ENCODE measurements at regions not wholly inside any gene's neighbourhood (a gene's known extent, or its start where the extent isn't known, plus 50 kb on each side); places are given as distances from the start of the nearest gene placed in this dataset.

DNA sequence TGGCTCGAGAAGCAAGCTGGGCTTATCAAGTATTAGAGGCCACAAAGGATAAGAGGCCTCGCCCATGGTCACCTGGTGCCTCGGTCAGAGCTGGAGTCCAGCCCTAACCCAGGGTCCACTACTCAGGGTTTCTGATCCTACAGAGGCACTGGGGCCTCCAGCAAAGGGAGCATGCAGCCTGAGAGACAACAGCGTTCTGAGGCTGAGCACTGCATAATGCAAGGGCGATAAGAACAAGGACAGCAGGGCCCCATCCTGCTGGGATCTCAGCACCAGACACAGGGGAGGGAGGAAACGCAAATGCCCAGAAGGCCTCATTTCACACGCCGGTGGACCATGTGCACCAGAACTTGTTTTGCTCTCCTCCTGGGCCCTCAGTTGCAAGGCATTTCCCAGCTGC lies 63.0 kb downstream of the C5orf15 start:
- no peak for DNase-seq (ENCODE audit: low read depth in 4 of 4, low spot score in 2 of 4)

DNA sequence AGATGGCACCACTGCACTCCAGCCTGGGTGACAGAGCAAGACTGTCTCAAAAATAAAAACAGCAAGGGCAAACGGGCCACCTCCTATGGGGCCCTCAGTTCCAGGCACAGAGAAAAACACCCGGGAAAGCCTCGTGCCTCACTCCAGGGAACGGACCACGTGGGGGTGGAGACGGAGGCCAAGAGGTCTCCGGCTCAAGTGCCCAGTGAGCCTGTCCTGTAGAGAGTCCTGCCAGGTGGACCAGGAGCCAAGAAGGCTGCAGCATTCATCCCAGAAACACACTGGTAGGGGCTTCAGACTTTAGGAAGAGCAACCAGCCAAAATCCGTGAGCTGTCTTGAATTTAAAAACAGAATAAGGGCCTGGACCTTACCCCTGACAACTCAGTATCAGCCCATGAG lies 63.8 kb downstream of the C5orf15 start:
- no peak for DNase-seq (ENCODE audit: low read depth in 4 of 4, low spot score in 2 of 4)

DNA sequence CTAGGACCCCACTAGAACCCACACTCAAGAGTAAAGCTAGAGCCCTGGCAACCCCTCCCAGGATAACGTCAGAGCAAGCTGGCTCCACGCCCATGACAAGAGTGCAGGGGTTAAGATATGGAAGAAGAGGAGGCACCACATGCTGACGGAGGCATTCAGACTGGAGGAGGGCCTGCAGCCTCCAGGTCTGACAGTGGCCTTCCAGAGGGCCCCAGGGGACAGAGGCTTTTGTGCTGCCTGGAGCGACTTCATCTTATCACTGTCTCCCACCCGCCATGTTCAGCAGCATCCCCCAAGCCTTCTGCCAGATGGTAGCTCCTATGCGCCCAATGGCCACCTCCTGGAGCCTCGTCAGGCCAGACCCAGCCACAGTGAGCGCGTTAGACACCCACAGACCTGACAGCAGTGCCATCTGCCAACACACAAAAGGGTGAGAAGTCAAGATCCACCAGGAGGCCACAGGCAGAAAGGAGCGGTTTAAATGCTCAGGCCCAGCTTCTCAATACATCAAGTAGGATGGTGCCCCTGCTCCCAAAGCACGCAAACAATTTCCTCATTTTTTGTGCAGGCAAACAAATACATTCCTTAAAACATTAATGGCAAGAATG lies 65.8 kb downstream of the C5orf15 start:
- DNase-seq (ENCODE audit: low read depth in 4 of 4, low spot score in 2 of 4), result no peak

DNA sequence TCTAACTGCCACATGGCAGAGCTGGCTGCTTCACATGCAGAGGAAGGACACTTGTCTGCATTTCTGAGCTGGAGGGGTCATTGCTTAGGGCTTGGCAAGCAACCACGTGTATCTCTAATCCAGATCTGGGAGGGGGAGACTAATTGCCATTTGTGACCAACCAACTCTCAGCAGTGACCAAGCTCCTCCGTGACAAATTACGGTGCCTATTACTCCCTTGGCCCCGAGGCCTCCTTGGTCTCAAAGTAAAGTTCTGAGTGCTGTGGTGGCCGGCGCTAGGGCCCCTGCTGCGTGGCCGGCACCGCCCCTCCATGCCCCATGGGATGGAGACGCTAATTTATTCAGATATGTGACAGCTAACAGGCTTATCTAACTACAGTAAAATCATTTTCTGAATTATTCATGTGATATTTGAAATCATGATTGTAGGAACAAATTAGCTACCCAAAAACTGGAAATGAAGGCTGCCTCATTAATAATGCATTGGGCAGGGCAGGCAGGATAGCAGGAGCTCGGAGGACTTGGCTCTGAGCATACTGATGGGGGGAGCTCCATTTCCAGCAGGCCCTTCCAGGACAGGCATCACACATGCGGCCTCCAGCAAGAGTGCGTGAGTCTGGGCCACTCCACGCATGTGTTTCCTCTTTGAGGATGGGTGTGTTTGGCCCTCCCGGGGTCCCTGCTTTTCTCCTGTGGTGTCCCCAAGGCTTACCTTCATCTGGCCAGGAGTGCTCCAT lies 67.7 kb downstream of the C5orf15 start:
- DNase-seq (ENCODE audit: low read depth in 4 of 4, low spot score in 2 of 4), result no peak

DNA sequence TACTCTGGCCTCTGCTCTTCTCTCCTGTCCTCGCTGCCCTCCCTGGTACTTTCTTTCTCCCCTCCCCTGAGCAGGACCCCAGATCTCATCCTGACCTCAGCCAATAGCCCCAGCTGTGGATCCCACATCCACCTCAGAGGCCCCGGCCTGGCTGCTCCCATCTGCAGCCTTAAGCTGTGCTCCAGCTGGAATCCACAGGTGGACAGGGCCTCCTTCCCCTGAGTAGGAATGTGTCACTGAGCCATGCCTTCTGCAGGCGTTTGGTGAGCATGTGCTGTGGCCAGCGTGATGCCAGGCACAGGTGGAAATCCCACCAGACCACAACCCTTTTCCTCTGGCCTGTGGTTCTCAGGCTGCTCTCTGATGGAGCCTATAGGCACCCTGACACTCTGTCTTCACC lies 68.9 kb downstream of the C5orf15 start:
- no peak for DNase-seq (ENCODE audit: low read depth in 4 of 4, low spot score in 2 of 4)

DNA sequence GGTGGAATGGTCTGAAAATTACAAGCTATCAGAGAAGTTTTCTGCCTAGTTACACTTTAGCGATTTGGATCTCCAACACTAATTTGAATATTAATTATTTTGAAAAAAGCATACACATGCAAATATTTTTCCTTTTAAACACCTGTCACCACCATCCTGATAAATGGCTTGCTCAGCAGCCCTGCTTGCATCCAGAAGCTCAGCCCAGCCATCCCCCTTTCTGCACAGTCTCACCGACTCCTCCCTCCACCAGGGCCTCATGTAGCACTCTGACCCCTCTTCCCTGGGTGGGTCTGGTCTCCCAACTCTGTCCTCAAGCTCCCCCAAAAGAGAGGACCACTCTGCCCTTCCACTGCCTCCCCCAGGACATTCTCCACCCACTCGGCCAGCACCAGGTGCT lies 70.0 kb downstream of the C5orf15 start:
- DNase-seq (ENCODE audit: low read depth in 4 of 4, low spot score in 2 of 4), result no peak

DNA sequence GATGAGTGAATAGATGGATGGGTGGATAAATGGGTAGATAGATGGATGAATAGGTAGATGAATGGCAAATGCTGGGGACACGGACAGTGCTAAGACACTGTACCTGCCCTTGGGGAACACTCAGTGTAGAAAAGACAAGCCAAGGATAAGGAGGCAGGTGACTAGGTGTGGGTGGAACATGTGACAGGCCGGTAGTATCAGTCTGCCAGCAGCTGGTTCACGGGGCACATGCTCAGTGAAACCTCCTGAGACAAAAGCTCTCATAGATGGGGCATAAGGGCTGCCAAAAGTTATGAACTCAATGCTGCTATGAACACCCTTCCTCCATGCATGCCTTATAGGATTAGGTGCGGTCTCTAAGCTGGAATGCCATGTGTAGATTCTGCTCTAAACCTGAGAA lies 71.0 kb downstream of the C5orf15 start:
- no peak for DNase-seq (ENCODE audit: low read depth in 4 of 4, low spot score in 2 of 4)

DNA sequence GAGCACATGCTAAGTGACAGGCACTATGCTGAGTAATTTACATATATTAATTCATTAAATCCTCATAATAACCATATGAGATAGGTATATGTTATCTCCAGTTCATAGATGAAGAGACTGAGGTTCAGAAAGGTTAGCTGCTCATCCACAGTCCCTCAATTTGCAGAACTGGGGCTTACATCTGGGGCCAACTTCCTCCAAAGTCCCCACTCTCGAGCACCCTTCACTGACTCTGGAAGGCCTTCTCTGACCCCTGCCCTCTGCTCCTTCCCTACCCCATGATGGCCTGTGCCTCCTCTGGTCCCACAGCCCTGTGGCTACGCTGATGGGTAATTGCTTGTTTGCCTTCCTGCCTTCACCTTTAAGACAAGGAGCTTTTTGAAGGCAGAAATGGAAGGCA lies 71.6 kb downstream of the C5orf15 start:
- no peak for DNase-seq (ENCODE audit: low read depth in 4 of 4, low spot score in 2 of 4)

DNA sequence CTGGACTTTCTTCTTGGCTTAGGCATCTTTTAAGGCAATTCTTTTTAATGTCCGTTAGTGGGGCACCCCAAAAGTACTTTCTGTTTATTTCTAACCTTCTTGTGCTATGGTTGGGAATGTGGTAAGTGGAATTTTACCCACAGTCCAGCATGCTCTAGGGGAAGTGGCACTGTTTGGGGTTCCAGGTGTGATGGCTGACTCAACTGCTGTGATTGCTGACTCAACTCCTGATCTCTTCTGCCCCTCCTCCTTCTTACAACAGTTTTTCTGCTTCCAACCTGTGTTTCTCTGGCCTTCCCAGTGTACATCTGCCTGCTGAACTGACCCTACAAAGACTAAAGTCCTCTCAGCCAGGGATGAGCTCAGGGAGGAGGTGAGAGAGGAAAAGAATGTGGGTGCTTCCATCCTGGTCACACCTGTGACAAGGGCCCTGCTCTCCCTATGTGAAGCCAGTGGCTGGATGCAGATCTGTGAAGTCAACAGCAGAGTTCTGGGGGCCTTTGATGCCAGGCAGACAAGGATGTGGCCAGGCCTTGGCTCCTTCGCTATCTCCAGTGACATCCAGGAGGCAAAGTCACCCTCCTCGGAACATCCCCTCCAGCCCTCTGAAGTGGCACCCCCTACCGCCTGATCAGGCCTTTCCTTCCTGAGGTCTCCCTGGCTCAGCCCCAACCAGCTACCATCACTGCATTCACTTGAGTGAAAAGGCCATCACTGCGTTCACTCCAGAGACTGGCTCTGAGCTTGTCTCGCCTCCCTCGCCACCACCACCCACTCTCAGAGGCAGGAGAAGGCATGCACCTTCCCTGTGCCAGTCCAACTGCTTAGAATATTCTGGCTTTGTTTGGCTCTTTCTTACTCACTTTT lies 72.2 kb downstream of the C5orf15 start:
- DNase-seq (ENCODE audit: low read depth in 4 of 4, low spot score in 2 of 4), result no peak

DNA sequence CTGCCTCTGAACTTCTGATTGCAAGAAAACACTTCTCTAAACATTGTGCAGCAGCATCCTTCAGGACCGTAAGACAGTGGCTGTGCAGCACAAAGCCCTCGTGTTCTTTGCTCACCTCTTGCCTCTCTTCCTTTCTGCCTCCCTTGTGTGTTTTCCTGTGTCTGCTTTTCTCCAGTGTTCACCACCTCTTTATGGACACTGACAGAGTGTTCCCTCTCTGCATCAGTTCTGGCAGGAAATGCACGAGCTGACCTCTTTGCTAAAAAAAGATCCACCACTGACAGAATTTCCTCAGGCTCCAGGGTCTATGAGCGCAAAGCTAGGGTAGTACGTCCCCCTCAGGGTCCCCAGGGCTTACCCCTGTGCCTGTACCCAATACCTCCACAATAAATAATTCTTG lies 74.3 kb downstream of the C5orf15 start:
- DNase-seq (ENCODE audit: low read depth in 4 of 4, low spot score in 2 of 4), result no peak

DNA sequence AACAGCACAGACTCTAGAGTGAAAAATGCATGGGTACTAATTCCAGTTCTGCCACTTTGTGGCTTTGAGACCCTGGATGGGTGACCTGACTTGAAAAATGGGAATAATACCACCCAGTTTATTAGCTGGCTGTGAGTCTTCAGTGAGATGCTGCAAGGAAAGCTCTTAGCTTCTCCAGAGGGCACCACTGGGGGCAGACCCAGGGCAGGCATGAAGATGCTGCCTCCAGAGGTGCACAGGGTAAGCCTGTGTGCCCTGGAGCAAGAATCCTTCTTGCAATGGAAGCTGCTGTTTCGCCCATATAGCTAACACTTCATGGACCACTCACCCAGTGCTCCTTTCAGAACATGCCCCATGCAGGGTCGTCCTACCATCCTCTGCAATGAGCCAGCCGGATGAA lies 75.7 kb downstream of the C5orf15 start:
- DNase-seq (ENCODE audit: low read depth in 4 of 4, low spot score in 2 of 4), result no peak

DNA sequence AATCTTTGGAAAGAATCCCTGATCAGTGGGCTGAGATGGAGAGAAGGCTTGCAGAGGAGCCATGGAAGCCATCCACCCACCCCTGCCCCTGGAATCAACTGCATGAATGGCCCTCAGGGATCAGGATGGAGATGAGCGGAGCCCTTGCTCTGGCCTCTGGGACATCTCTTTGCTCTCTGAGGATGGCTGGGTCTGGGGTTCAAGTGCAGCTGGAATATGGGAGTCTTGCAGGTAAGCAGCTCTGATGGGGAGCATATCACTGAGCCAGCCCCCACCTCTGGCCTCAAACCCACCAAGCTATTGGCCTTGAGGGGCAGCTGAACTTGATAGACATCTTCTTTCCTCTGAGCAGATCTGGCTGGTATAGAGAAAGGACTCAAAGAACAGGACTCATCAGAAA lies 76.1 kb downstream of the C5orf15 start:
- DNase-seq (ENCODE audit: low read depth in 4 of 4, low spot score in 2 of 4), result no peak

DNA sequence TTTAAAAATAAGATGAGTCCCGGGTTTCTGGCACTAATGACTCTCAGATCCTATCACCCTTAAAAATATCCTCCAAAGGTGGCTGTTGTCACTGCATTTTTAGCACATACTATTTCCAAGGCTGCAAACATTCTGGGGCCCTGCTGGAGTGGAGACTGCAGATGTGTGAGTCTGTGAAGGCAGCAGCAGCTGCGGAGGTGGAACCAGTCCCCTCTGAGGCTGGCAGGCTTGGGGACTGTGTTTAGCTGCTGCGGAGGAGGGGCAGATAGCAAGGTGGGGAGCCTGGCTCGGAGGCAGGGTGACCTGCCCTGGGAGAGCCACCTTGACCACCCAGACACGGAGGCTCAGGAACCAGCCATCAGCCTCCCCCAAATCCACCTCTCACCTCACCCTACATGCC lies 77.0 kb downstream of the C5orf15 start:
- DNase-seq (ENCODE audit: low read depth in 4 of 4, low spot score in 2 of 4), result no peak

DNA sequence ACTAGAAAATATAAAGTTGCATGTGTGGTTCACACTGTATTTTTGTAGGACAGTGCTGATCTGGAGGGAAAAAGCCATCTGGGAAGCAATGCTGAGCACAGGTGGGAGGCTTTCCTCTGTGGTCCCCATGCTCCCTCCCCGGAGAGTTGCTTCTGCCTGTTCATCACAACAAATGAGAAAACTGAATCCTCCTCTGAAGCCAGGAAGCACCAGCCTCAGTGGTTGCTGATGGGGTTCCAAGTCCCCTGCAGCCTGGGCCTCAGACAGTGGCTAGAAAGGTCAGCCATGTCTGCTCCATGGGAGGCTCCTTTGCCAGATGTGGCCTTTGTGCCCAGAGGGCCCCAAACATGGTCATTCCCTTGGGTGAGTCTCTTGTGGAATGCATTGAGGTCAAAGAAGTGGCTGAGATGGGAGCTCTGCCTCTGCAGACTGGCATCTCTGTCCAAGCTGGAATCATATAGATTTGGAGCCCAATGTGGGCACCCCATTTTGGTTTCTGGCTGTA lies 77.6 kb downstream of the C5orf15 start:
- no peak for DNase-seq (ENCODE audit: low read depth in 4 of 4, low spot score in 2 of 4)

DNA sequence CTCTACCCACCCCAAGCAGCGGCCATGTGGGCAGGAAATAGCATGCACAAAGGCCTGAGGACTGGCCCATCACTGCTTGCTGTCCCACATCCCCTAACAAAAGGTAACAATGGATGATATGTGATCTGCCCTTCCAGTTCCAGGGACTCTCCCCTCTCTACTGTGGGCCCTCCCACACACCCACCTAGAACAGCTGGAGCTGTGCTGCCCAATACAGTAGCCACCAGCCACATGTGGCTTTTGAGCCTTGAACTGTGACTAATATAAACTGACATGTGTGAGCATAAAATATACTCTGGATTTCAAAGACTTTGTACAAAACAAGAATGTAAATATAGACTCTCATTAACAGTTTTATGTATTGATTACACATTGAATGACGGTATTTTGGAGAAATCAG lies 78.1 kb downstream of the C5orf15 start:
- no peak for DNase-seq (ENCODE audit: low read depth in 4 of 4, low spot score in 2 of 4)

DNA sequence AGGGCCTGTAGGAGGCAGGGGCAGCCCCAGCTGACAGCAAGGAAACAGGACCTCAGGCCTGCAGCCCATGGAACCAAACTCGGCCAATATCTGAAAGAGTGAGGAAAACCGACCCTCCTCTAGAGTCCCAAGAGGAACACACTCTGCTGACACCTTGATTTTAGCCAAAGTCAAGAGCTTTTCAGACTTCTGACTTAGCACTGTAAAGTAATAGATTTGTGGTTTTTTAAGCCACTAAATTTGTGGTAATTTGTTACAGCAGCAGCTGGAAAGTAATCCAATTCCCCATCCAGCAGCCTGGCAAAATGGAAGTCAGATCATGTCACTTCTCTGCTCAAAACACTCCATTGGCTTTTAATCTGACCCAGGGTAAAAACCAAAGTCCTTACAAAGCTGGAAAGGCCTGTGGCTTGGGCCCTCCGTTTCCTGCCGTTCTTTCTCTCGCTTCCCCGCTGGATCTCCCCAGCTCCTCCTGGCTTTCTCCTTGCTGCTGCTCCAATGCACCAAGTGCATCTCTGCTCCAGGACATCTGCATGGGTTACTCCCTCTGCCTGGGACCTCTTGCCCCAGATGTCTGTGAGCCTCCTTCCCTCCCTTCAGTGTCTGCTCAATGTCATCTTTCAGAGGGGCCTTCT lies 79.0 kb downstream of the C5orf15 start:
- no peak for DNase-seq (ENCODE audit: low read depth in 4 of 4, low spot score in 2 of 4)

DNA sequence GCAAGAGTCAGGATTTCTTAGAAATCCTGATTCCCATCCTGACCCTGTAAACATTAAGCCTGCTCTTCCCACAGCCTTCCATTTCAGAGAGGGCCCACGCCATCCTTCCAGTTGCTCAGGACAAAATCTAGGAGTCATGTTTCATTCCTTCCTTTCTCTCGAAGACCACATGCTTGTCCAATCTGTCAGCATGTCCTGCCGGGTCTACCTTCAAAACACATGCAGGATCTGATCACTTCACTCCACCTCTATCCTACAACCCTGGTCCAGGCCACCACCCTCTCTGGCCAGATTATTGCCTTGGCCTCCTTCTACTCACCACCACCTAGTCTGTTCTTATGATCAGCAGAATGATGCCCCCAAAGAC lies 79.8 kb downstream of the C5orf15 start:
- DNase-seq (ENCODE audit: low read depth in 4 of 4, low spot score in 2 of 4), result no peak

DNA sequence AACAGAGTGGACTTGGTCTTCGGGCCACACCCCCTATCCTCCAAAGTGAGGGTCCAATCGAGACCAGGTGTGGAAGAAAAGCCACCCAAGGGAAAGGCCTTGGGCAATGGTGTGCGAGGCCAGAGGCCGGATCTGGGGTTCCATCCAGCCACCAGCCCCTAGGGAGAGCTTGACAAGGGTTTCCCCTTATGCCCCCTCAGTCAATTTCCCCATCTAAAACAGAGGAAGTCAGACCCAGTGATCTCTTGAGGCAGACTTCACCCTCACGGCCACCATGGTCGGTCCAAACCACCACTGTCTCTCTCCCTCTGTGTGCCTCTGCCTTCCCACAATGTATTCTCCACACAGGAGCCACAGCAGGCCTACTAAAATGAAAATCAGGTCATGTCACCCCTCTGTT lies 82.9 kb downstream of the C5orf15 start:
- DNase-seq (ENCODE audit: low read depth in 4 of 4, low spot score in 2 of 4), result no peak

DNA sequence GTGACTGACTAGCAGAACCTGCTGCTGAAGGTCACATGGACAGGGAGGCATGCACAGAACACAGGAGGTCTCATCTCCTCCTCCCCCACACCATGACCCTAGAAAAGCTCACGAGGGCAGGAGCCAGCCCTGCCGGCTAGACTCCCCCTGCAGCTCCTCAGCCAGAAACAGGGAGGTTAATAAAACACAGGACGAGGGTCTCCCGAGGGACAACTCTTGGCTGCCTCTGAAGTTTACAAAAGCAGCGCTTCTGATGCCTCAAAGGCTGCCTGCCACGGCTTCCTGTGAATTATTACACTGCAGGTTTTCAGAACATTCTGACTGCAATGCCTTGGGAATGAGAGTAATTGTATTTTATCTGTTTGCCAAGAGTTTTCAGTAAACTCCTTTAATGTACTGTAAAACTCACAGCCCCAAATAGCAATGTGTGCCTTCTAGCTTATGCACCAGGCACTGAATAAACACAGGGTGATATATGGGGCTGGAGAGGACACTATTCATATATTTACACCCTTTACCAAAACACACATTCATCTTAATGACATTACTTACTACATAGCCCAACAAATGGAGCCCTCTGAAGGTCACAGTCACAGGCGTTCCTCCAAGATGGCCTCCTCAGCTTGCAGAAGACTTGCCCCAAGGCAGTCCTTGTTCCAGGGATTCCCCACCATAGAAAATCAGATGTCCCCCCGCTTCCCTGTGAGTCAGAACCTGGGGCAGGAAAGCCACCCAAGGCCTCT lies 83.7 kb downstream of the C5orf15 start:
- DNase-seq (ENCODE audit: low read depth in 4 of 4, low spot score in 2 of 4), result peak; percentile 37 to 64 (median 50)

DNA sequence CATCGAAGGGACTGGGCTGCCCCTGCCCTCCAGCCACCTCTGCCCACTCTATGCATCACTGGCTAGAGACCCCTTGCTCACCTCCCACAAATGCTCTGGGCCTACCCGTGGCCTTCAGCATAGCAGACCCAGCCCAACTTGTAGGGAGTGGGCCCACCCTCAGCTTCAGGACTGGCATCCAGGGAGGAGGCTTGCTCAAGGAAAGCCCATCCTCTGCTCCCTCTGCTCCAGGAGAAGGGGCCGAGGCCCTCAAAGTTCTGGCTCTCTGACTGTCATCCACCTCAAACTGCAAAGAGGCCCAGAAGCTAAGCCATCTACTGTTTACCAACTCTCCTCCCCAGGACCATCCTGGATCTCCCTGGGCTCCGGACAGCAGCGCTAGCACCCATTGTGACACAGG lies 84.5 kb downstream of the C5orf15 start:
- no peak for DNase-seq (ENCODE audit: low read depth in 4 of 4, low spot score in 2 of 4)
